ENCODE measurements at regions not wholly inside any gene's neighbourhood (a gene's known extent, or its start where the extent isn't known, plus 50 kb on each side); places are given as distances from the start of the nearest gene placed in this dataset.
"Not testable (repeated sequence)": the region's sequence is repeated elsewhere in the genome, so short reads cannot be mapped to it uniquely, and the experiment has no call there.

DNA sequence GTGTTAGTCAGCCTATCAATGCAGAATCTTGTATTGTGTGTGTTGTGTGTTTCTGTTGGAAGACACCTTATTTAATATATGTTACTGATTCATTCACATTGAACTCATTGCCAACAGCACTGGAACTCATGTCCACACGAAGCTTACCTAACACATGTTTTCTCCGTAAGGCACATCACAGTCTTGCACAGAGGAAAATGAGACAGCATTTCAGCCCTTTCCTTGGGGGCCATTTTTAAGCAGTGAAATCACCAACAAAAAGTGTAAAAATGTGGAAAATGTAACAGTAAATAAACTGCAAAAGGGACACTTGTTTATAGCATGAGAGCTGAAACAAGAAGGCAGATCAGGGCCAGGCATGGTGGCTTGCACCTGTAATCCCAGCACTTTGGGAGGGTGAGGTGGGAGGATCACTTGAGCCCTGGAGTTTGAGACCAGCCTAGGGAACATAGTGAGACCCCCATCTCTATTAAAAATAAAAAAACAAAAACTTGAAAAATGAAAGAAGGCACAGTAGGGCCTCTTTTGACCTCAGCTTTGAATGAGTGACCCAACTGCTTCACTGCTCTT, 306.0 kb downstream of the MYCN start:
- no peak for DNase-seq (ENCODE audit: low read depth)

DNA sequence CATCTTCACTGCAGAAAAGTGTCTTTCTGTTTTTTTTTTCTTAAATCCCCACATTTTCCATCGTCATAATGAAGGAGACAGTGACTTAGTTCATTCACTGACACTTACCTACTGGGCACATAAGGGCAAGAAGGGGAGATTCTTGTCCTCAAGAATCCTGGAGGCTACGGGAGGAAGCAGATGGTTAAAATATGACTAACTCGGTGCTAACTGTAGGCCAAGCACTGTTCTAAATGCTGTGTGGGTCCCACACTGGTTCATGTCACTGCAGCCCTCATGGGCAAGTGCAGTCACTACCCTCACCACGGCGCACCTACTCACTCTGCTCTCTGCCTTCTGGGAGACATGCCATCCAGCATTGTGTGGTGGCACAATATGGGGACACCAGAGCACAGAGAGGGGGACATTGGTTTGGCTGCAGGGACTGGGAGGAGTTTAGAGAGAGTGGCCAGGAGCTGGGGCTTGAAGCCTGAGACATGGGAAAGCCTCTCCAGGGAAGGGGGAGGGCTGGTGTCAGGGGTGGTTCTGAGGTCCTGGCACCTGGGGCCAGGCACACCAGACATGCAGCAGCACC, 305.2 kb downstream of the MYCN start:
- DNase-seq (ENCODE audit: low read depth), result no peak

- DNase-seq (ENCODE audit: low read depth), result no peak
These were observed 304.6 kb downstream of the MYCN start for GRCh38 chr2:16244966-16245320.

GRCh38 chr2:16244153-16244965, 304.0 kb downstream of the MYCN start:
- no peak for DNase-seq (ENCODE audit: low read depth)

DNA sequence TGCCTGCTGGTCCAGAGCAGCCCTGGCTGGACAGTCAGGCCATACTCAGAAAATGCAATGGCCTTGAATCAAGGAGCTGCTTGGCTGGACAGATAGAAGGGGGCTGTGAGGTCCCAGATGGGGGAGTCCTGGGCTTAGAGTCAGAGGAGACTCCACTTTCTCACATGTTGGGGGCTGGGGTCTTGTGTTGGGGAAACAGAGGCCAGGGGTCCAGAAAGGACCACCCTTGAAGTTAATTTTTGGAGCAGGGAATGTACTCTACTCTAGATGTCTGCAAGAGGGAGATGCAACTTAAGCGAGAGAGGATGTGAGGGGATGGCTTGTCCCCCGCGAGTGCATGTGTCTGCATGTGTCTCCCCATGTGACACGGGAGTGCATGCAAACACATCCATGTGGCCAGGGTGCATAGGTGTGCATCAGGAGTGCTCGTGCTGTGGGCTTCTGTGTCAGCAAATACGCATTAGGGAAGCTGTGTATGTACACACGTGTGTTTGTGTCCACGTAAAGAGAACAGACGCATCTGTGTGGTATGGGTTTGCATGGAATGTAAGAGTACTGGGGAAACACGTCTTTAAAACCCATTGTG, 303.2 kb downstream of the MYCN start:
- DNase-seq (ENCODE audit: low read depth), result no peak

- no peak for DNase-seq (ENCODE audit: low read depth)
These were observed 302.6 kb downstream of the MYCN start for GRCh38 chr2:16242906-16243305.

DNA sequence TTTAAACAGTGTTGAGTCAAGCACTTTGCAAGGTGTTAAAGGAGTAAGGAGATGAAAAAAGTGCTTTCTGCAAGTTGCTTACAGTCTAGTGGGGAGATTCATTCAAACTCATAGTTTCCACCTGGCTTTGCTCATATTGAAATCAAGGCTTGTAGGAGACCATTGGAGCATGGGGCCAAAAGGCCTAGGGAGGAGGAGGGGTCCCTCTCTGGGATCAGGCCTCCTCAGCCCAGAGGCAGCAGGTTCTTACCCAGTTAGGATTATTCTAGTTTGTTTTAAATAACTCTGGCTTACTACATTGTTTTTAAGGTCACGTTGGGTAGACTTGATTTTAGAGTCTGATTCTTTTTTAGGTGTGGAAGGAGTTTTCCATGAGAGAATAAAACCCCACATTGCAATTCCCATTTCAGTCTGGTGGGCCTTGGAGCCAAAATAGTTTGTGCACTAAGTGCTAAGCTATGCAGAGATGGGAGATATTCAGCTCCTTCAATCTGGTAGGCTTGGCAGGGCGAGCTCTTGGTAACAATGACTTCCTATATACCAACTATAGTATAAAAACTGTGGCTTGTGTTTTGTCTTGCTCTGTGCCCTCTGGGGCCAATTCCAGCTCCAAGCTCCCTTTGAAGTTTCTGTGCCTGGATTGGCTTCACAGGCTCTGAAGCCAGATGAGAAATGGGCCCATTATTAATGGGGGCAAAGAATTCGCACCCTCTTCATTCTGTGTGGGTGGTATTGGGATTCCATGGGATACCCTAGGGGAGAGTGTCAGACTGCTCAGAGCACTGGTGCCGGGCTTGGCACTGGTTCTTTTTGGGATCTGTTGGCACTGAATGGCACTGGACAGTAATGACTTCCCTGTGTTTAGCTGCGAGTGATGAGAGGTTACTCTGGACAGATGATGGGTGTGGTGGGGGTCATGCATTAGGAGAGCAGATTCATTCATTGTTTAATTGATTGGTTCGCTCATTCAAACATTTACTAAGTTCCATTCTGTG, 301.1 kb downstream of the MYCN start:
- no peak for DNase-seq (ENCODE audit: low read depth)

- no peak for DNase-seq (ENCODE audit: low read depth)
These were observed 300.1 kb downstream of the MYCN start for GRCh38 chr2:16240402-16240801.

DNA sequence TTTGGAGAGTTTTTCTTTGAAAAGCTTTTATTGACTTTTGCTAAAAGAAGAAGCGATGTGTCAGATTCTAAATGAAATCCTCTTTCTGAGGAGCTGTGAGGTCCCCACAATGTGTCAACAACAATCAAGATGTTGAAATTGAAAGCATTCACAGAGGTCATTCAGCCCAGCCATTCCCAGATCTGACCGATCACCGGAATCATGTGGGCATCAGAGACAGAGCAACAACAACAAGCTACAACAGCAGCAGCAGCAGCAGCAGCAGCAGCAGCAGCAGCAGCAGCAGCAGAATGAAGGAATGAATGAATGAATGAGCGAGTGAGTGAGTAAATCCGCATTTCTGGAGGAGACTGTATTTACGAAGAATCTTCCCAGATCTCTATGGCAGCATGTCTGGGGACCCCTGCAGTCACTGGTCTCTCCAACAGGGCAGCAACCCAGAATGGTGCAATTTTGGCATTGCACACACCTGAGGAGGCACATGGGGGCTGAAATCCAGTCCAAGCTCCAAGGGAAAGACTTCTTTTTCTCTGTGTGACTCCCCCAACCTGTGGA, 299.0 kb downstream of the MYCN start:
- DNase-seq (ENCODE audit: low read depth), result no peak

DNA sequence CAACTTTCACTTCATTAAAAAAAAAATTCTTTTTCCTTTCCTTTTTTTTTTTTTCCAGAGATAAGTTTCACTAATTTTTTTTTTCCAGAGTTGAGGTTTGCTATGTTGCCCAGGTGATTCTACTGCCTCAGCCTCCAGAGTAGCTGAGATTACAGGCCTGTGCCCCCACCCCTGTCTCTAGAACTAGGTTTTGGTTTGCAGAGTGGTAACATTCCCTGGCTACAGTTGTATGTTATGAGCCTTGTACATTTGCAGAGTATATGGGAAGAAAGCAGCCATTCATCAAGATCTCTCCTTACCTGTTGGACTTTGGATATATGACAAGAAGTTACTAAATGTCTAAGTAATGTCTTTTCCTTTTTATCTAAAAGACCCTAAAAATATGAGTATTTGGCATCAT, 298.4 kb downstream of the MYCN start:
- DNase-seq (ENCODE audit: low read depth), result no peak

DNA sequence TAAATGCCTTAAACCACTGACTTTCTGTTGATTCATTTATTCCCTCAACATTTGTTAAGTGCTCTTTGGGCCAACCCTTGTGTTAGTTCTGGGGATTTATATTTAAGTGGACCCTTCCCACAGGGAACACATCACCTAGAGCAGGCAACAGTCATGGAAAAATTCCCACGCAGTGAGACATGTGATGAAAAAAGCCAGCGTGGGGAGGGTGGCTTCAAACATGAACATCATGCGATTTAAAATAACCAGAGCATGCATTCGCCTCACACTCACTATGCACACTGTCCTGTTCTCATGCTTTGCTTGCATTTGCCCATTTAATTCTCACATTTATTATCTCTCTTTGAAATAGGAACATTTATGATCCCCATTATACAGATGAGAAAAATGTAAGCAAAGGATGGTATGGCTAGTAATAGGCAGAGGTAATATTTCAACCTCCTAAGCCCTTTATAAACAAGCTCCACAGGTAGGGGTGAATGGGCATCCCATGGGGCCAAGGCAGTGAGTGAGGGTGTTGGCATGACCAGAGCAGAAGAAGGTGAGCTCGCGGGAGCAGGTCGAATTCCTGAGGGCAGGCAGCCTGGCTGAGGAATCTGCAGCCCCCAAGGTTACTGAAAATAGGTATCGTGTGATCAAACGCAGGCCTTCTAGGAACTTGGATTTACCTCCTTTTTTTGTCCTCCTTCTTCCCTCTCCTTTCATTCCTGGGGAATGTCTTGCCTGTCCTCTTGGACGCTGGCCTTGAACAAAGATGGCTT, 297.8 kb downstream of the MYCN start:
- DNase-seq (ENCODE audit: low read depth), result no peak

- DNase-seq (ENCODE audit: low read depth), result no peak
These were observed 295.4 kb downstream of the MYCN start for GRCh38 chr2:16235747-16236146.

DNA sequence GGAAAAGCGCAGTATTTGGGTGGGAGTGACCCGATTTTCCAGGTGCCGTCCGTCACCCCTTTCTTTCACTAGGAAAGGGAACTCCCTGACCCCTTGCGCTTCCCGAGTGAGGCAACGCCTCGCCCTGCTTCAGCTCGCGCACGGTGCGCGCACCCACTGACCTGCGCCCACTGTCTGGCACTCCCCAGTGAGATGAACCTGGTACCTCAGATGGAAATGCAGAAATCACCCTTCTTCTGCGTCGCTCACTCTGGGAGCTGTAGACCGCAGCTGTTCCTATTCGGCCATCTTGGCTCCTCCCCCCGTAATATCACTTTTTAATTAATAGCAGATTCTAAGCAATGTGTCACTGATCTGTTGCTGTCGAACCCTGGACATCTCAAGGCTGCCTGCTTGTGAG, 294.9 kb downstream of the MYCN start:
- DNase-seq (ENCODE audit: low read depth), result not testable (repeated sequence)

- DNase-seq (ENCODE audit: low read depth), result no peak
These were observed 288.6 kb downstream of the MYCN start for GRCh38 chr2:16228951-16229350.

GRCh38 chr2:16228471-16228870, 288.1 kb downstream of the MYCN start:
- DNase-seq (ENCODE audit: low read depth), result no peak

DNA sequence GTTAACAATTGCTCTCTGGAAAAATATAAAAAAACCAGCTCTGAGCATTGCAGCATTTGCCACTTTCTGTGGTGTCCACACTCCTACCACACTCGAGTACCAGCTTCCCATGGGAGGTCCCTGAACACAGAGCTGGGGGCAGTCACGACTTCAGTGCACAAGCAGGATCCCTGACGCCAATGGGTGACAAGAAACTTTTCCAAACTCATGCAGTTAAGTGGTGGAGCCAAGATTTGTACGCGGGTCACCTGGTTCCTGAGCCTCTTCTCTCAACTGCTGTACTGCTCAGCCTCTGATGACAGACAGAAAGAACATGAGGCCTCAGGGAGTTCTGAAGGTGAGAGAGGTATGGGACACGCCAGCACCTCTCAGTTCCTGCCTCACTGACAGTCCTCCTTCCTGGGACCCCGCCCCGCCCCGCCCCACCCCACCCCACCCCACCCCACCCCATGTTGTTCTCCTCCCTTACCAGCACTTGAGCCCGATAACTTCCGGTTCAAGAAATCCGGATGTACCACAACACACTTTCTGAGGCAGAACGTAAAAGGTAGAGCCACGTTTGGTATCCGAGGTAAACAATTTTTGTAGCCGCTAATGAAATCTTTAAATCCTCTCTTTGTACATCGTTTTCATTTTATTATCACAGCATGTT, 287.6 kb downstream of the MYCN start:
- no peak for DNase-seq (ENCODE audit: low read depth)

DNA sequence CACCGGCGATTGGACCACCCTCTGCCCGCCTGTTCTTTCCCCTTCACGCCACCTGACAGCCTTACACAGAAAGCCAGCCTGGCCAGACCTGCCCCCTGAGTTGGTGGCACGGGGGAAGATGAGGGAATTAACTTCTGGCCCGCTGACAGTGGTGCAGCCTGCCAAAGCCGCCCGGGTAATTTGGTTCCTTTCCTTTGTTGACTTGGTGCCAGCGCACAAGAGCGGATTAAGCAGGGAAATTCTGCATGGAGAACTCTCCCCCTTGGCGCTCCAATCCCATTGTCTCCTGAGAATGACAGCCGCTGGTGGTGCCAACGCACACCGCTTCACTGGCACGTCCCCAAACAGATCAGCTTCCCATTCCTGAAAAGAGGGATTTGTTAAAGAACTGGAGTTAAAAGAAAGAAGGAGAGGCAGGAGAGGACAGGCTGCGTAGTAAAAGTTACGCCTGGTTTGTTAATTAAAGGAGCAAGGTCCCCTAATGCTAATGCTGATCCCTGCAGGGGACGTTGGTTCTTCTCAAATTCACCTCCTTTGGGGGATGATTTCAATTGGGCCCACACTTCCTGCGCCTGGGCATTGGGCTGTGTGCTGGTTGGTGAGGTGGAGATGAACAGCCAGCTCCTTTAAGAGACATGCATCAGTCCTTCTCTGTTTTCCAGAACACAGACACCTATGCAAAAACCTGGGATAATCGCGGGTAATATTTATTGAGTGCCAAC, 286.8 kb downstream of the MYCN start:
- no peak for DNase-seq (ENCODE audit: low read depth)

DNA sequence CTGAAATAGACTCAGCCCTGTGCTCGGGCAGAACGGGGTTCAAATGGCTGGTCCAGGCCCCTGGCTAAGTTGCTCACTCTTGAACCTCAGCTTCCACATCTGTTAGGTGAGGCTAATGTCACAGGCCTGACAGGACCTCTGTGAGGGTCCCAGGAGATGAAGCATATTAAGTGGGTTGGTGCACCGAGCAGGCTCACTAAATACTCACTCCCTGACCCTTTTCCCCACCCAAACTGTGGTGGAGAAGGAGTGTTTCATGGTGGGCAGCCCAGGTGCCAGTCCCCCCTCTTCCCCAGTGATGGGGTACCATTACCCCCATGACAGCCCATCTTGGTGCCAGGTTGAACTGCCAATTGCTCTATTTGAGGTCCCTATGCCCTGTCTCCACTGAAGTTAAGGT, 286.0 kb downstream of the MYCN start:
- DNase-seq (ENCODE audit: low read depth), result no peak

DNA sequence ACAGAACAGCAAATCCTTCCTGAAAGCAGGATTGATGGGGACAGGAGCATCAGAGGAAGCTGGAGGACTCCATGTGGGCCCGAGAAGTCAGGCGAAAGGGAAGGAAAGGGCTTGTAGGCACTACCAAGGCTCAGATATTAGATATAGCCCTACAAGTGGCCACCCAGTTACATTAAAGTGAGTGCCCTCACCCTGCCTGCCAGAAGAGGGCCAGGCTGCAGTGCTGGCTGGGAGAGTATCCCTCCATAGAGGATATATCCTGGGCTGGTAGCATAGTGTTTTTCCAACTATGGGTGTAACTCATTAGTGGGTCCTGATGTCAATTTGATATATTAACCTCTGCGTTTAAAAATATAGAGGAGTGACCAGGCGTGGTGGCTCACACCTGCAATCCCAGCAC, 285.2 kb downstream of the MYCN start:
- no peak for DNase-seq (ENCODE audit: low read depth)
